IMR-90 (cell line): ENCODE measurements at regions not wholly inside any gene's neighbourhood (a gene's known extent, or its start where the extent isn't known, plus 50 kb on each side); places are given as distances from the start of the nearest gene placed in this dataset.

Experiments
- ATAC-seq: fragments of 200-7000 bp; cut with Tn5 transposase; 2 replicates; pipeline ENCODE4 v1.9.1; 2020; ENCODE audit warnings: low read depth, mild to moderate bottlenecking, moderate library complexity
- BruUV-seq: library from RNA; stranded (reverse); fragments of 400-500 nt; replicated peaks from 2 replicates; lab custom pipeline; 2021; lab: Mats Ljungman, UMichigan
- CTCF ChIA-PET: fragments of 300-600 bp; formaldehyde crosslinking; extraction: SDS; loops from one replicate; lab custom pipeline; 2021; ENCODE audit warnings: antibody characterized with exemption; lab: Yijun Ruan, JAX
- POLR2A ChIA-PET: fragments of 300-600 bp; sonication (Branson Sonifier 250); formaldehyde crosslinking; loops from one replicate; lab custom pipeline; 2022; ENCODE audit warnings: antibody characterized with exemption; ENCODE audit not compliant: unreplicated experiment; lab: Charles Lee
- DNase-seq: peaks from one replicate; pipeline ENCODE4 v3.0.0; 2013
- H2AFZ ChIP-seq: replicated peaks from 2 replicates; pipeline ENCODE3; 2013; ENCODE audit warnings: low read length, mild to moderate bottlenecking; ENCODE audit not compliant: poor library complexity
- H2AK5ac ChIP-seq: 2 replicates; pipeline ENCODE4 v1.6.1; 2013; ENCODE audit warnings: low read depth, low read length, inconsistent platforms
- H2AK9ac ChIP-seq: replicated peaks from 2 replicates; pipeline ENCODE3; 2013; ENCODE audit warnings: mild to moderate bottlenecking, low read depth, low read length, moderate library complexity; ENCODE audit not compliant: poor library complexity
- H2BK120ac ChIP-seq: 2 replicates; pipeline ENCODE4 v1.6.1; 2013; ENCODE audit warnings: low read depth, low read length, inconsistent platforms
- H2BK15ac ChIP-seq: 3 replicates; pipeline ENCODE4 v1.6.1; 2013; ENCODE audit warnings: low read depth, low read length, inconsistent platforms
- H2BK20ac ChIP-seq: 2 replicates; pipeline ENCODE4 v1.6.1; 2013; ENCODE audit warnings: low read depth, mild to moderate bottlenecking, inconsistent platforms, low read length, moderate library complexity
- H2BK5ac ChIP-seq: 2 replicates; pipeline ENCODE4 v1.6.1; 2013; ENCODE audit warnings: mild to moderate bottlenecking, low read depth, low read length, inconsistent platforms; ENCODE audit not compliant: poor library complexity, severe bottlenecking
- H3K14ac ChIP-seq: replicated peaks from 2 replicates; pipeline ENCODE4 v1.6.1; 2013; ENCODE audit warnings: low read depth, low read length, inconsistent platforms
- H3K18ac ChIP-seq: 2 replicates; pipeline ENCODE4 v1.6.1; 2013; ENCODE audit warnings: low read depth, low read length, control low read depth
- H3K23ac ChIP-seq: 2 replicates; pipeline ENCODE4 v1.6.1; 2013; ENCODE audit warnings: low read depth, low read length, inconsistent platforms
- H3K27ac ChIP-seq: 2 replicates; pipeline ENCODE4 v1.5.1; 2013; ENCODE audit warnings: mild to moderate bottlenecking, control low read depth, low read length; ENCODE audit not compliant: insufficient read depth
- H3K27me3 ChIP-seq: 2 replicates; pipeline ENCODE4 v1.6.1; 2013; ENCODE audit warnings: low read length; ENCODE audit not compliant: control insufficient read depth, insufficient read depth
- H3K36me3 ChIP-seq: 2 replicates; pipeline ENCODE4 v1.6.1; 2013; ENCODE audit warnings: low read length, mixed read lengths; ENCODE audit not compliant: control insufficient read depth, insufficient read depth
- H3K4ac ChIP-seq: 2 replicates; pipeline ENCODE4 v1.6.1; 2013; ENCODE audit warnings: low read depth, low read length, inconsistent platforms
- H3K4me1 ChIP-seq: 2 replicates; pipeline ENCODE4 v1.6.1; 2013; ENCODE audit warnings: low read length, mixed read lengths; ENCODE audit not compliant: control insufficient read depth, insufficient read depth
- H3K4me2 ChIP-seq: 2 replicates; pipeline ENCODE4 v1.6.1; 2013; ENCODE audit warnings: low read depth, mild to moderate bottlenecking, control low read depth, low read length, moderate library complexity
- H3K4me3 ChIP-seq: 2 replicates; pipeline ENCODE4 v1.5.1; 2013; ENCODE audit warnings: low read depth, mild to moderate bottlenecking, control low read depth, low read length, moderate library complexity; ENCODE audit not compliant: insufficient read depth
- H3K56ac ChIP-seq: 2 replicates; pipeline ENCODE4 v1.6.1; 2013; ENCODE audit warnings: low read length, inconsistent platforms; ENCODE audit not compliant: insufficient read depth; ENCODE audit errors: extremely low read depth
- H3K79me1 ChIP-seq, 2 experiments: 2 replicates each; pipeline ENCODE4 v1.6.1; 2013; ENCODE audit warnings: low read length in 2 of 2, inconsistent platforms in 1 of 2, low read depth in 1 of 2
- H3K9ac ChIP-seq: 2 replicates; pipeline ENCODE4 v1.6.1; 2013; ENCODE audit warnings: low read depth, low read length, control low read depth
- H3K9me1 ChIP-seq: 2 replicates; pipeline ENCODE4 v1.6.1; 2013; ENCODE audit warnings: low read length, inconsistent platforms; ENCODE audit not compliant: insufficient read depth
- H3K9me3 ChIP-seq: 2 replicates; pipeline ENCODE4 v1.6.1; 2013; ENCODE audit warnings: low read length; ENCODE audit not compliant: control insufficient read depth, insufficient read depth
- H4K20me1 ChIP-seq: 2 replicates; pipeline ENCODE4 v1.6.1; 2013; ENCODE audit warnings: low read length, inconsistent platforms; ENCODE audit not compliant: insufficient read depth
- H4K5ac ChIP-seq: 2 replicates; pipeline ENCODE4 v1.6.1; 2013; ENCODE audit warnings: mild to moderate bottlenecking, low read depth, low read length, control low read depth
- H4K8ac ChIP-seq, 2 experiments: 2 replicates each; pipeline ENCODE4 v1.6.1; 2013; ENCODE audit warnings: low read depth in 2 of 2, low read length in 2 of 2, control low read depth in 1 of 2, inconsistent platforms in 1 of 2
- H4K91ac ChIP-seq: 2 replicates; pipeline ENCODE4 v1.6.1; 2013; ENCODE audit warnings: low read depth, low read length, inconsistent platforms; ENCODE audit not compliant: insufficient read depth
- BHLHE40 ChIP-seq: fragments of 150-350 bp; IDR thresholded peaks from 2 replicates; pipeline ENCODE4 v1.6.1; 2016; ENCODE audit warnings: mild to moderate bottlenecking, low read depth, low read length
- CEBPB ChIP-seq: IDR thresholded peaks from 2 replicates; pipeline ENCODE4 v1.6.1; 2012; ENCODE audit warnings: low read depth, low read length, improper control_type of control experiment
- CHD1 ChIP-seq: IDR thresholded peaks from 2 replicates; pipeline ENCODE4 v1.6.1; 2012; ENCODE audit warnings: low read depth, low read length, improper control_type of control experiment
- CTCF ChIP-seq: conservative IDR thresholded peaks from 2 replicates; pipeline ENCODE4 v1.5.1; 2012; ENCODE audit warnings: mild to moderate bottlenecking, low read depth, low read length, improper control_type of control experiment
- ELK1 ChIP-seq: fragments of 150-350 bp; IDR thresholded peaks from 2 replicates; pipeline ENCODE4 v1.6.1; 2016; ENCODE audit warnings: low read depth, mild to moderate bottlenecking, low read length, moderate library complexity, borderline replicate concordance
- FOS ChIP-seq: fragments of 150-350 bp; IDR thresholded peaks from 2 replicates; pipeline ENCODE4 v1.6.1; 2016; ENCODE audit warnings: low read depth, low read length
- MAFK ChIP-seq: IDR thresholded peaks from 2 replicates; pipeline ENCODE4 v1.6.1; 2012; ENCODE audit warnings: low read depth, low read length, improper control_type of control experiment
- MAZ ChIP-seq: IDR thresholded peaks from 2 replicates; pipeline ENCODE4 v1.6.1; 2012; ENCODE audit warnings: low read depth, mild to moderate bottlenecking, low read length, improper control_type of control experiment, moderate library complexity, borderline replicate concordance
- MXI1 ChIP-seq: IDR thresholded peaks from 2 replicates; pipeline ENCODE4 v1.6.1; 2012; ENCODE audit warnings: low read depth, mild to moderate bottlenecking, low read length, moderate library complexity, borderline replicate concordance
- NFE2L2 ChIP-seq: fragments of 150-350 bp; IDR thresholded peaks from 2 replicates; pipeline ENCODE4 v1.6.1; 2016; ENCODE audit warnings: low read depth, mild to moderate bottlenecking, low read length
- POLR2A ChIP-seq: IDR thresholded peaks from 2 replicates; pipeline ENCODE4 v1.6.1; 2012; ENCODE audit warnings: mild to moderate bottlenecking, low read depth, low read length
- RAD21 ChIP-seq: IDR thresholded peaks from 2 replicates; pipeline ENCODE4 v1.6.1; 2012; ENCODE audit warnings: low read length, improper control_type of control experiment
- RCOR1 ChIP-seq: IDR thresholded peaks from 2 replicates; pipeline ENCODE4 v1.6.1; 2012; ENCODE audit warnings: mild to moderate bottlenecking, low read length, improper control_type of control experiment; ENCODE audit not compliant: insufficient replicate concordance
- RFX5 ChIP-seq: IDR thresholded peaks from 2 replicates; pipeline ENCODE4 v1.8.0; 2012; ENCODE audit warnings: low read depth, mild to moderate bottlenecking, low read length, moderate library complexity
- SMC3 ChIP-seq: fragments of 150-350 bp; IDR thresholded peaks from 2 replicates; pipeline ENCODE4 v1.6.1; 2016; ENCODE audit warnings: low read depth, mild to moderate bottlenecking, antibody characterized with exemption, low read length, moderate library complexity
- USF2 ChIP-seq: fragments of 150-350 bp; IDR thresholded peaks from 2 replicates; pipeline ENCODE4 v1.6.1; 2017; ENCODE audit warnings: mild to moderate bottlenecking, antibody characterized with exemption, low read length, low read depth
- WGBS, 2 experiments: methylation state at CpG; one replicate each; pipeline versions ENCODE4 v1.1.5 to v1.1.7; 2013; ENCODE audit warnings: missing lambda C conversion rate in 2 of 2; ENCODE audit not compliant: insufficient read length in 1 of 2; ENCODE audit errors: extremely low coverage in 2 of 2; 5-methylcytosine and 5-hydroxymethylcytosine counted together
- dilution Hi-C: fragments of 300-500 bp; cut with HindIII; formaldehyde crosslinking; loops from one replicate; pipeline ENCODE4 v1.14.3; 2018; ENCODE audit warnings: low sequenced_read_pairs; ENCODE audit not compliant: unreplicated experiment
- in situ Hi-C: fragments of 300-500 bp; cut with MboI; formaldehyde crosslinking; loops from 3 replicates; pipeline ENCODE4 v1.14.3; 2019; ENCODE audit warnings: low sequenced_read_pairs, inconsistent platforms, mixed read lengths
- intact Hi-C: fragments of 100-400 bp; cut with micrococcal nuclease; formaldehyde crosslinking; loops from 2 replicates; pipeline ENCODE4 v1.10.0; 2022

GRCh38 chr2:104056451-104056850, 797.5 kb upstream of the POU3F3 start:
- Histone ChIP-seq H4K5ac (no peak overlapping the region), H3K79me1 (no peaks in the 10 kb centered on the region), H3K9me1 (no peaks in the 10 kb centered on the region), H3K36me3 (no peaks in the 10 kb centered on the region), H2AK9ac (no peak overlapping the region), H3K9me3 (peaks cover 3% of the 10 kb centered on the region; the same call in 1 of the 2 replicates), H3K9ac (no peak overlapping the region), H3K14ac (no peak overlapping the region), H2BK120ac (no peak overlapping the region), H3K27ac (no peak overlapping the region), H3K18ac (no peak overlapping the region), H3K4me3 (no peak overlapping the region), H3K27me3 (no peaks in the 10 kb centered on the region), H2AFZ (no peak overlapping the region), H4K8ac (no peak overlapping the region), H2AK5ac (no peak overlapping the region), H3K4ac (no peak overlapping the region), H4K91ac (no peak overlapping the region), H2BK5ac (no peak overlapping the region), H4K20me1 (no peaks in the 10 kb centered on the region), H3K4me2 (no peak overlapping the region), H3K23ac (no peak overlapping the region), H3K4me1 (no peaks in the 10 kb centered on the region), H2BK15ac (no peak overlapping the region), H3K56ac (no peak overlapping the region), H2BK20ac (no peak overlapping the region)
- CTCF ChIA-PET: interaction anchor here (1.0 kb wide), 1 partner anchor 16 kb away, joined by 3 read pairs; no protein-coding TSS in a partner anchor
- dilution Hi-C loops (no loop called here), in situ Hi-C loops (no loop called here), intact Hi-C loops (no loop called here)
- POLR2A ChIA-PET: interaction anchor here (0.5 kb wide), 1 partner anchor 9 kb away, joined by 5 read pairs; no protein-coding TSS in a partner anchor
- BruUV-seq: no TSS peak
- no CpG with 5 or more reads among the region's 1 CpG for WGBS, 2 experiments
- TF ChIP-seq RAD21: no peak
- no peak for TF ChIP-seq CTCF
- no peak for TF ChIP-seq RFX5
- TF ChIP-seq POLR2A: no peak
- TF ChIP-seq RCOR1: no peak
- TF ChIP-seq SMC3: no peak
- TF ChIP-seq MAFK: no peak
- no peak for TF ChIP-seq ELK1
- TF ChIP-seq MAZ: no peak
- no peak for TF ChIP-seq CHD1
- TF ChIP-seq FOS: no peak
- no peak for TF ChIP-seq BHLHE40
- TF ChIP-seq USF2: no peak
- no peak for TF ChIP-seq NFE2L2
- no peak for TF ChIP-seq MXI1
- no peak for TF ChIP-seq CEBPB
- ATAC-seq (no peak), DNase-seq (no peak)
